ENCODE measurements at regions not wholly inside any gene's neighbourhood (a gene's known extent, or its start where the extent isn't known, plus 50 kb on each side); places are given as distances from the start of the nearest gene placed in this dataset.

DNA sequence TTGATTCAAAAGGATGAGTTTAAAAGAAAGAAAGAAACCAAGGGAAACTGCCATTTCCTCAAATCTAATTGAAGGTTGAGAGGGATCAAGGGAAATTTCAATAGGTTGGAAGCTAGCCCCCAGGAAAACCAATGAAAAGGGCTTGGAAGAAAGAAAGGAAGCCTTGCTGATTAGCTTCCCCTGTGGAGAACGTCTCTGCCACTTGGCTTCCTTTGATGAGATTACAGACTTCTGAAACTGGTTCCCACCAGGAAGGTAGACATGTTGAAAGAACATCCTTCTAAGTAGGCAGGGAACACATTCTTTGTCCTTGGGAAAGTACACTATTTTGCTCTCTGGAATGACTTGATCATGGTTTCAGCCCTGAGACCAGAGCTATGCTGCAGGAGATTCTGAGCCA, 65.5 kb upstream of the DMRTA1 start:
- TF ChIP-seq, protein P1, sequence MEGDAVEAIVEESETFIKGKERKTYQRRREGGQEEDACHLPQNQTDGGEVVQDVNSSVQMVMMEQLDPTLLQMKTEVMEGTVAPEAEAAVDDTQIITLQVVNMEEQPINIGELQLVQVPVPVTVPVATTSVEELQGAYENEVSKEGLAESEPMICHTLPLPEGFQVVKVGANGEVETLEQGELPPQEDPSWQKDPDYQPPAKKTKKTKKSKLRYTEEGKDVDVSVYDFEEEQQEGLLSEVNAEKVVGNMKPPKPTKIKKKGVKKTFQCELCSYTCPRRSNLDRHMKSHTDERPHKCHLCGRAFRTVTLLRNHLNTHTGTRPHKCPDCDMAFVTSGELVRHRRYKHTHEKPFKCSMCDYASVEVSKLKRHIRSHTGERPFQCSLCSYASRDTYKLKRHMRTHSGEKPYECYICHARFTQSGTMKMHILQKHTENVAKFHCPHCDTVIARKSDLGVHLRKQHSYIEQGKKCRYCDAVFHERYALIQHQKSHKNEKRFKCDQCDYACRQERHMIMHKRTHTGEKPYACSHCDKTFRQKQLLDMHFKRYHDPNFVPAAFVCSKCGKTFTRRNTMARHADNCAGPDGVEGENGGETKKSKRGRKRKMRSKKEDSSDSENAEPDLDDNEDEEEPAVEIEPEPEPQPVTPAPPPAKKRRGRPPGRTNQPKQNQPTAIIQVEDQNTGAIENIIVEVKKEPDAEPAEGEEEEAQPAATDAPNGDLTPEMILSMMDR (IDR thresholded peaks at IDR 0.05; ENCODE audit: low read depth, low read length): no peak
- no peak for TF ChIP-seq EZH2phosphoT487 (IDR thresholded peaks at IDR 0.05; ENCODE audit: low read depth)

Data from OCI-LY3 (cell line).